SK-N-SH treated with all-trans-retinoic acid at 6 μM for 48 hours (cell line): ENCODE measurements at regions not wholly inside any gene's neighbourhood (a gene's known extent, or its start where the extent isn't known, plus 50 kb on each side); places are given as distances from the start of the nearest gene placed in this dataset.

Experiments used
- ARNTL ChIP-seq: fragments of 450-650 bp; formaldehyde crosslinking; IDR thresholded peaks from 2 replicates; pipeline ENCODE4 v1.5.0; 2020; ENCODE audit warnings: low read depth, mild to moderate bottlenecking, moderate library complexity, borderline replicate concordance
- CREB5 ChIP-seq: fragments of 250-450 bp; sonication (Bioruptor Pico); IDR thresholded peaks from 2 replicates; pipeline ENCODE4 v1.5.1; 2020; ENCODE audit warnings: low read depth, mild to moderate bottlenecking, moderate library complexity
- GLIS3 ChIP-seq: fragments of 250-450 bp; sonication (Bioruptor Pico); IDR thresholded peaks from 2 replicates; pipeline ENCODE4 v1.5.0; 2020; ENCODE audit warnings: mild to moderate bottlenecking, moderate library complexity
- OSR1 ChIP-seq: fragments of 250-450 bp; sonication (Bioruptor Pico); IDR thresholded peaks from 2 replicates; pipeline ENCODE4 v1.8.0; 2022; ENCODE audit warnings: moderate library complexity, mild to moderate bottlenecking, inconsistent platforms
- PATZ1 ChIP-seq: fragments of 250-450 bp; sonication (Bioruptor Pico); IDR thresholded peaks from 2 replicates; pipeline ENCODE4 v1.8.0; 2020; ENCODE audit warnings: mild to moderate bottlenecking, moderate library complexity, borderline replicate concordance
- PPARA ChIP-seq: fragments of 250-450 bp; sonication (Bioruptor Pico); IDR thresholded peaks from 2 replicates; pipeline ENCODE4 v1.5.0; 2020; ENCODE audit warnings: mild to moderate bottlenecking, borderline replicate concordance
- RARB ChIP-seq: fragments of 250-450 bp; sonication (Bioruptor Pico); IDR thresholded peaks from 2 replicates; pipeline ENCODE4 v1.8.0; 2021; ENCODE audit warnings: mild to moderate bottlenecking, moderate library complexity
- TOX ChIP-seq: fragments of 250-450 bp; sonication (Bioruptor Pico); IDR thresholded peaks from 2 replicates; pipeline ENCODE4 v1.8.0; 2021; ENCODE audit warnings: mild to moderate bottlenecking, moderate library complexity, borderline replicate concordance
- TSHZ2 ChIP-seq: fragments of 250-450 bp; sonication (Bioruptor Pico); IDR thresholded peaks from 2 replicates; pipeline ENCODE4 v1.5.0; 2020; ENCODE audit warnings: mild to moderate bottlenecking, moderate library complexity
- ZC3H10 ChIP-seq: fragments of 250-450 bp; sonication (Bioruptor Pico); IDR thresholded peaks from 2 replicates; pipeline ENCODE4 v1.5.1; 2021; ENCODE audit warnings: mild to moderate bottlenecking, moderate library complexity
- ZNF70 ChIP-seq: fragments of 450-650 bp; formaldehyde crosslinking; IDR thresholded peaks from 2 replicates; pipeline ENCODE4 v1.5.0; 2020; ENCODE audit warnings: mild to moderate bottlenecking, moderate library complexity
- ZNF8 ChIP-seq: fragments of 450-650 bp; formaldehyde crosslinking; IDR thresholded peaks from 2 replicates; pipeline ENCODE4 v1.5.0; 2020; ENCODE audit warnings: mild to moderate bottlenecking, moderate library complexity

- TF ChIP-seq ZC3H10 (CRISPR knock-in tag) (no peak), ZNF8 (CRISPR knock-in tag) (no peak), ZNF70 (CRISPR knock-in tag) (no peak), CREB5 (no peak), RARB (CRISPR knock-in tag) (no peak), TOX (no peak), TSHZ2 (no peak), OSR1 (CRISPR knock-in tag) (no peak), ARNTL (CRISPR knock-in tag) (no peak), GLIS3 (no peak), PATZ1 (no peak), PPARA (CRISPR knock-in tag) (no peak)
These were observed 220.1 kb downstream of the FOXL1 start for GRCh38 chr16:86798247-86799041.
